ENCODE measurements at regions not wholly inside any gene's neighbourhood (a gene's known extent, or its start where the extent isn't known, plus 50 kb on each side); places are given as distances from the start of the nearest gene placed in this dataset.

DNA sequence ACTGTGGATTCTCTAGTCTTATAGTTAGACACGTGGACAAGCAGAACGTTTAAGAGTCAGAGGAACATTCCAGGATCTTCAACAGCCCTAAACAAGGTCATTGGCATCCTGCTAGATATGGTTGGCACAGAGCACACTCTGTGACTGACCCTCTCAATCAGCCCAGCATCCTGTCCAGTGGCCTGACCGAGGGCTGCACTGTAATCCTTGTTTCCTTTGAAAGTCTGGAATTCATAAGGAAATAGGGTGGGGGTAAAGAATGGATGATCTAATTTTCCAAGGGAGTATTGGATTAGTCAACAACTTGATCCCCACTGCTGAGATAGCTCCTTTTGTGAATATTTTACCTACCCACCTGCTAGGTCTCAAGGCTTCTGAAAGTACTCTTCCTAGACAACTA lies 94.5 kb upstream of the DLG1 start:
- TF ChIP-seq POLR2A (IDR thresholded peaks at IDR 0.05), result no peak
- TF ChIP-seq, protein P1, sequence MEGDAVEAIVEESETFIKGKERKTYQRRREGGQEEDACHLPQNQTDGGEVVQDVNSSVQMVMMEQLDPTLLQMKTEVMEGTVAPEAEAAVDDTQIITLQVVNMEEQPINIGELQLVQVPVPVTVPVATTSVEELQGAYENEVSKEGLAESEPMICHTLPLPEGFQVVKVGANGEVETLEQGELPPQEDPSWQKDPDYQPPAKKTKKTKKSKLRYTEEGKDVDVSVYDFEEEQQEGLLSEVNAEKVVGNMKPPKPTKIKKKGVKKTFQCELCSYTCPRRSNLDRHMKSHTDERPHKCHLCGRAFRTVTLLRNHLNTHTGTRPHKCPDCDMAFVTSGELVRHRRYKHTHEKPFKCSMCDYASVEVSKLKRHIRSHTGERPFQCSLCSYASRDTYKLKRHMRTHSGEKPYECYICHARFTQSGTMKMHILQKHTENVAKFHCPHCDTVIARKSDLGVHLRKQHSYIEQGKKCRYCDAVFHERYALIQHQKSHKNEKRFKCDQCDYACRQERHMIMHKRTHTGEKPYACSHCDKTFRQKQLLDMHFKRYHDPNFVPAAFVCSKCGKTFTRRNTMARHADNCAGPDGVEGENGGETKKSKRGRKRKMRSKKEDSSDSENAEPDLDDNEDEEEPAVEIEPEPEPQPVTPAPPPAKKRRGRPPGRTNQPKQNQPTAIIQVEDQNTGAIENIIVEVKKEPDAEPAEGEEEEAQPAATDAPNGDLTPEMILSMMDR (IDR thresholded peaks at IDR 0.05), result no peak
